ENCODE measurements at regions not wholly inside any gene's neighbourhood (a gene's known extent, or its start where the extent isn't known, plus 50 kb on each side); places are given as distances from the start of the nearest gene placed in this dataset.

DNA sequence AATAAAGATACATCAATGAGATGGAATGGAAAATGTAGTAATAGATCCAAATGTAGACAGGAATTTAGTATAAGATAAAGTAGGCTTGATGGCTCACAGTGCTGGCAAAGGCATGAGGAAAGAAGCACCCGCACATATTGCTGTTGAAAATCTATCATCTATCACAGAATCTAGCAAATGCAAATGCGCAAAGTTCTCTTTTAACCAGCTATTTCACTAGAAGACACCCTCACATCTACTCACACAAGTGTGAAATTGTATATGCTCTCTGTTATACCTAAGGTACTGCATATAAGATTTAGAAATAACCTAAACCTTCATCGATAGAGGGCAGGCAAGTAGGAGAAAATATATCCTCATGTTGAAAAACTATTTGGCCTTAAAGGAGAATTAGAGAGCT is 756.7 kb upstream of the SEMA6D start:
- H2BK120ac ChIP-seq (ENCODE audit: low read depth, low read length) = no peak overlapping the region
- H3K36me3 ChIP-seq (ENCODE audit: control insufficient read depth, insufficient read depth, low read length) = no peaks in the 10 kb centered on the region
- H2AK5ac ChIP-seq (ENCODE audit: low read depth, low read length) = no peak overlapping the region
- H3K18ac ChIP-seq (ENCODE audit: low read depth, low read length) = no peak overlapping the region
- no peak overlapping the region for H2AFZ ChIP-seq (replicated peaks; ENCODE audit: low read length, poor library complexity)
- POLR2A ChIA-PET (ENCODE audit: unreplicated experiment) = no interaction called here
- DNase-seq = no peak
- no peaks in the 10 kb centered on the region for H3K9me1 ChIP-seq (ENCODE audit: insufficient read depth, low read length)
- H4K8ac ChIP-seq (ENCODE audit: low read depth in 2 of 2, low read length in 2 of 2) = no peak overlapping the region
- TF ChIP-seq FOS (IDR thresholded peaks at IDR 0.05; ENCODE audit: low read depth, low read length) = no peak
- no peaks in the 10 kb centered on the region for H3K4me1 ChIP-seq (ENCODE audit: control insufficient read depth, insufficient read depth, low read length)
- CTCF ChIA-PET = interaction anchor here (0.6 kb wide), 1 partner anchor 770 kb away, joined by 4 read pairs; no protein-coding TSS in a partner anchor
- H3K56ac ChIP-seq (ENCODE audit: extremely low read depth, insufficient read depth, low read length) = no peak overlapping the region
- H2BK5ac ChIP-seq (ENCODE audit: low read depth, low read length, poor library complexity, severe bottlenecking) = no peak overlapping the region
- ATAC-seq (ENCODE audit: low read depth) = no peak
- no peaks in the 10 kb centered on the region for H4K20me1 ChIP-seq (ENCODE audit: insufficient read depth, low read length)
- no peak overlapping the region for H2BK15ac ChIP-seq (ENCODE audit: low read depth, low read length)
- H3K9ac ChIP-seq (ENCODE audit: low read depth, low read length) = no peak overlapping the region
- no peaks in the 10 kb centered on the region for H3K79me1 ChIP-seq (ENCODE audit: low read depth in 1 of 2, low read length in 2 of 2)
- H3K14ac ChIP-seq (replicated peaks; ENCODE audit: low read depth, low read length) = no peak overlapping the region
- intact Hi-C loops (cut with micrococcal nuclease) = no loop called here
- no CpG with 5 or more reads among the region's 3 CpGs for WGBS, 2 experiments (ENCODE audit: extremely low coverage in 2 of 2, insufficient read length in 1 of 2)
- no peak overlapping the region for H3K4me2 ChIP-seq (ENCODE audit: low read depth, low read length)
- H3K23ac ChIP-seq (ENCODE audit: low read depth, low read length) = no peak overlapping the region
- no peak overlapping the region for H2BK20ac ChIP-seq (ENCODE audit: low read depth, low read length)
- H2AK9ac ChIP-seq (replicated peaks; ENCODE audit: low read depth, low read length, poor library complexity) = no peak overlapping the region
- peaks cover 6% of the 10 kb centered on the region for H3K9me3 ChIP-seq (ENCODE audit: control insufficient read depth, insufficient read depth, low read length)
- in situ Hi-C loops (cut with MboI; ENCODE audit: low sequenced_read_pairs) = no loop called here
- dilution Hi-C loops (cut with HindIII; ENCODE audit: low sequenced_read_pairs, unreplicated experiment) = no loop called here
- BruUV-seq (replicated peaks) = no TSS peak
- H3K27ac ChIP-seq (ENCODE audit: insufficient read depth, low read length) = no peak overlapping the region
- H3K27me3 ChIP-seq (ENCODE audit: control insufficient read depth, insufficient read depth, low read length) = no peaks in the 10 kb centered on the region
- no peak overlapping the region for H4K91ac ChIP-seq (ENCODE audit: insufficient read depth, low read depth, low read length)
- H4K5ac ChIP-seq (ENCODE audit: low read depth, low read length) = no peak overlapping the region
- no peak overlapping the region for H3K4ac ChIP-seq (ENCODE audit: low read depth, low read length)
- H3K4me3 ChIP-seq (ENCODE audit: insufficient read depth, low read depth, low read length) = no peak overlapping the region

Data from IMR-90 (cell line).